Nephron progenitor cell (in vitro differentiated cells): ENCODE measurements at regions not wholly inside any gene's neighbourhood (a gene's known extent, or its start where the extent isn't known, plus 50 kb on each side); places are given as distances from the start of the nearest gene placed in this dataset.

ENCODE experiments used
- DNase-seq: peaks from one replicate; pipeline ENCODE4 v3.0.0; 2021
- H3K27ac Mint-ChIP-seq: 2 replicates; pipeline ENCODE4 v1.8.0; 2021; ENCODE audit warnings: mild to moderate bottlenecking, moderate library complexity, mixed read lengths
- H3K27me3 Mint-ChIP-seq: 2 replicates; pipeline ENCODE4 v1.8.0; 2021; ENCODE audit warnings: mild to moderate bottlenecking, low read depth, mixed read lengths; ENCODE audit not compliant: poor library complexity
- H3K36me3 Mint-ChIP-seq: 2 replicates; pipeline ENCODE4 v1.8.0; 2021; ENCODE audit warnings: low read depth, mixed read lengths
- H3K4me1 Mint-ChIP-seq: 2 replicates; pipeline ENCODE4 v1.8.0; 2021; ENCODE audit warnings: mixed read lengths
- H3K4me3 Mint-ChIP-seq: 2 replicates; pipeline ENCODE4 v1.8.0; 2021; ENCODE audit warnings: mild to moderate bottlenecking, moderate library complexity, mixed read lengths
- H3K9me3 Mint-ChIP-seq: 2 replicates; pipeline ENCODE4 v1.8.0; 2021; ENCODE audit warnings: mild to moderate bottlenecking, moderate library complexity, mixed read lengths
- TF ChIP-seq, protein P1 (sequence below): fragments of 200-600 bp; sonication (generic); IDR thresholded peaks from 2 replicates; pipeline ENCODE4 v1.5.0; 2021; ENCODE audit warnings: antibody characterized with exemption

DNA sequence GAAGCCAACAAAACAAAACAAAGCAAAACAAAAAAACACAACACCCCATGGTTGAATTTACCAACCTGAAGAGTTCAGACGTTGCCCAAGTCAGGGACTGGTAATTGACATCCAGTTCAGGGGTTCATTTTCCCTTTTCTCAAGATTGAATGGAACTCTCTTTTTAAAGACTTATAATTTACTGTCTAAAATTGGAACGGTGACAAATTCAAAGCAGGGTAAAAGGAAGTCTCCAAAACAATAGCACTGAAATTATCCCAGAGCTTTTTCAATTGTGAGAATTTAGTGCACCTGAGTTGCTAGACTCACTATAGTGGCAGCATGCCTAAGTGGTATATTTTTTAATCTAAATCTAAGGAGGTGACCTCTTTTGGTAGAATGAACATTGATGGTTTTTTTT lies 90.9 kb upstream of the PREP start:
- Mint-ChIP-seq H3K36me3 (no peaks in the 10 kb centered on the region), H3K27me3 (no peaks in the 10 kb centered on the region), H3K27ac (no peak overlapping the region), H3K9me3 (no peaks in the 10 kb centered on the region), H3K4me3 (no peak overlapping the region), H3K4me1 (peaks cover 15% of the 10 kb centered on the region)
- TF ChIP-seq, protein P1, sequence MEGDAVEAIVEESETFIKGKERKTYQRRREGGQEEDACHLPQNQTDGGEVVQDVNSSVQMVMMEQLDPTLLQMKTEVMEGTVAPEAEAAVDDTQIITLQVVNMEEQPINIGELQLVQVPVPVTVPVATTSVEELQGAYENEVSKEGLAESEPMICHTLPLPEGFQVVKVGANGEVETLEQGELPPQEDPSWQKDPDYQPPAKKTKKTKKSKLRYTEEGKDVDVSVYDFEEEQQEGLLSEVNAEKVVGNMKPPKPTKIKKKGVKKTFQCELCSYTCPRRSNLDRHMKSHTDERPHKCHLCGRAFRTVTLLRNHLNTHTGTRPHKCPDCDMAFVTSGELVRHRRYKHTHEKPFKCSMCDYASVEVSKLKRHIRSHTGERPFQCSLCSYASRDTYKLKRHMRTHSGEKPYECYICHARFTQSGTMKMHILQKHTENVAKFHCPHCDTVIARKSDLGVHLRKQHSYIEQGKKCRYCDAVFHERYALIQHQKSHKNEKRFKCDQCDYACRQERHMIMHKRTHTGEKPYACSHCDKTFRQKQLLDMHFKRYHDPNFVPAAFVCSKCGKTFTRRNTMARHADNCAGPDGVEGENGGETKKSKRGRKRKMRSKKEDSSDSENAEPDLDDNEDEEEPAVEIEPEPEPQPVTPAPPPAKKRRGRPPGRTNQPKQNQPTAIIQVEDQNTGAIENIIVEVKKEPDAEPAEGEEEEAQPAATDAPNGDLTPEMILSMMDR: no peak
- DNase-seq: no peak

DNA sequence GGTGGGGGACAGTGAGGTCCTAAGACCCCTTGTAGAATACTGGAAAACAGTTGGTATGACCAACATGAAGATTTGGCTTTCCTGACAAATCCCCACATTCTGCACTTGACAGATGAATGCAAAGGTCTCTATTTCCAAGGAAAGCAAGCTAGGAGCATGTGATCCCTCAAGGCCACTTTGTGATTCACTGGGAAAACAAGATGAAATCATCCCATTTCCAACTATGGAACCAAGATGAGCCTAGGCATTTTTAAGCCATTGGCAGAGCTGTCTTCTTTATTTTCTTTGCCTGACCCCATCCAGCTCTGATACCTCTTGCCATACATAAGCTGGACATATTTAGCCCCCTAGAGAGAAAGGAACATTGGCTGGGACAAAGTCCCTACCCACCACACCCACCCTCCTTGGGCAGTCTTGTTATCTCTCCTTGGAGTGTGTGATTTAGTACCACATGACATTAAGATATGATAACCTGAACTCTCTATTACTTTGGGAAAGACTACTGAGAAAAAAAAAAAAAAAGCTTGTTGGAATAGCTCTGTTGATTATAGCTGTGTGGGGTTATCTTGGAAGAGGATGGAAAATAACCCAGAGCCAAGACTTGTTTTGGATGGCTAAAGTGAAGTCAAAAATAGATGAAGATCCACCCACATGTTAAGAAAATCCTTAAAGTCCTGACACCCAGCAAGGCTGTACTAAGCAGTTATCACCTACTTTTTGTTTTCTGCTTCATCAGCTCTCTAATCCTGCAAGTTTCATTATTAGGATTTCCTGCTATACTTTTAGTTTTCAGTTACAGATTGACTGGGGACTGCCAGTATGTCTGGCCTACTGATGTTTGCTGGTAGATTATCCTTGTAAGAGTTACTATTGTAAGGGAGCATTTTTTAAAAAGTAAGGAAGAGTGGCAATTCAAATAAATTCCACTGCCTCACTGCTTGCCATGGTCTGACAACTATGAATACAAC lies 90.1 kb upstream of the PREP start:
- Mint-ChIP-seq H3K4me3 (no peak overlapping the region), H3K9me3 (no peaks in the 10 kb centered on the region), H3K4me1 (peaks cover 22% of the 10 kb centered on the region), H3K27ac (no peak overlapping the region), H3K27me3 (no peaks in the 10 kb centered on the region), H3K36me3 (no peaks in the 10 kb centered on the region)
- no peak for DNase-seq
- TF ChIP-seq, protein P1: no peak

DNA sequence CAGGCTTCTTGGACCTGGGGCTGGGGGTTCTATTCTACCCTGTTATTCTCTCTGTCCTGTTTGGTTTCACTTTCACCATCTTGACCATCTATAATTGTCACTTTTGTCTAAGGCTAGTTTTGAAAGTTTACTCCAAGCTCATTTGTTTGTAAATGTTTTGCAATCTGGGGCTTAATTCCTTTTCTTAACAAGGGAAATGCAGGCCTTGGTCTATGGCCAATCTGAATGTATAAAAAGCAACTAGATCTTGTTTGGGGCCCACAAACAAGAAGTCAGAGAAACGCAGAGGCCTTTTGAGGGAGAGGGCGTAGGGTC lies 86.3 kb upstream of the PREP start:
- Mint-ChIP-seq H3K36me3 (no peaks in the 10 kb centered on the region), H3K9me3 (no peaks in the 10 kb centered on the region), H3K4me3 (no peak overlapping the region), H3K4me1 (peaks cover 52% of the 10 kb centered on the region), H3K27ac (no peak overlapping the region), H3K27me3 (no peaks in the 10 kb centered on the region)
- DNase-seq: no peak
- TF ChIP-seq, protein P1: no peak

DNA sequence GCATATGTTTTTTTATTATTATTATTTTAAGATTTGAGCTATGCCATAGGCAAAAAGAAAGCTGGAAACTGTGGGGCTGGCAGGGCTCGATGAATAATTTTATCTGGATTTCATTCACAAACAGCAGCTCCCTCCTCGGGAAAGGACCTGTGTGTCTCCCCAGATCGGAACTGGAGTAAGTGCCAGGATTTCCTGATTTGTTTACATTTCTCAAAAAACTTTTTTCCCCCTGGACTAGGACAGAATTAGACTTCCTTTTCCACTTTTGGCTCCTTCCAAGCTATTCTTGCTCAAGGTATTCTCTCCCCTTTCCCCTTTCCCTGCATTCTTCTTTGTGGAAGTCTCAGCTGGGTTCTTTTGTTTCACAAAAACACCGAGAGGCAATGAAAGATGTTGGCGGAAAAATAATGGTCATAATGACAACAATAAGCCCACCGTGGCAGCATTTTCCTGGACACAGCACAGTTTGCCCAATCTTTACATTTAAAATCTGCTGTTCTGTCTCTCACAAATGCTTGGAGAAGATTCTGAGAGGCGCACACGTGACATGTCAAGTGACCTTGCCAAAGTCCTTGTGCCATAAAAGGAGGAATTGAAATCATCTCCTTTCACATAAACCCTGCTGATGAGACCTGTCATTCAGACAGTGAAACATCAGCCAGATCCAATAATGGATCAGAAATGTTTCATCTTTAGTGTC lies 85.8 kb upstream of the PREP start:
- Mint-ChIP-seq H3K9me3 (no peaks in the 10 kb centered on the region), H3K4me3 (no peak overlapping the region), H3K4me1 (peaks cover 57% of the 10 kb centered on the region), H3K36me3 (no peaks in the 10 kb centered on the region), H3K27me3 (no peaks in the 10 kb centered on the region), H3K27ac (no peak overlapping the region)
- TF ChIP-seq, protein P1: no peak
- DNase-seq: no peak

DNA sequence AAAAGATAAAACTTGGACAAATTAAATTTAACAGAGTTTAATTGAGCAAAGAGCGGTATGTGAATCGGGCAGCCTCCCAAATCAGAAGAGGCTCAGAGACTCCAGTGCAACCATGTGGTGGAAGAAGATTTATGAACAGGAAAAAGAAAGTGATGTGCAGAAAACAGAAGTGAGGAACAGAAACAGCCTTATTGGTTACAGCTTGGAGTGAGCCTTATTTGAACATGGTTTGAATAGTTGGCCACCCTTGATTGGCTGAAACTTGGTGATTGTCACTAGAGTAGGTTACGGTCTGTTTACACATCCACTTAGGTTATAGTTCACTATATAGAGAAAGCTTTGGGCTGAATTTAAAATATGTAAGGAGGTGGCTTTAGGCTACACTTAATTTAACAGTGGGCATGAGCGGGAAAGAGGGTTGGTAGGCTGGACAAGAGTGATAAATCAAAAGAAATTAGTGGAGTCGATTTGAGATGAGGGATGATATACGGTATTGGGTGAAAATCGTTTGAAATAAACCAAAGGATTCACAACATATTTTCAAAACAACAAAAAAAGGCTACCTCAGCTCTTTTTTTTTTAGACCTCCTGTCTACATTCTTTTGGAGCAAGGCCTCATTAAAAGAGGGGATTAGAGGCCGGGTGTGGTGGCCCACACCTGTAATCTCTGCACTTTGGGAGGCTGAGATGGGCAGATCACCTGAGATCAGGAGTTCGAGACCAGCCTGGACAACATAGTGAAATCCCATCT lies 84.3 kb upstream of the PREP start:
- Mint-ChIP-seq H3K4me1 (peaks cover 55% of the 10 kb centered on the region), H3K9me3 (no peaks in the 10 kb centered on the region), H3K27me3 (no peaks in the 10 kb centered on the region), H3K4me3 (no peak overlapping the region), H3K27ac (no peak overlapping the region), H3K36me3 (no peaks in the 10 kb centered on the region)
- TF ChIP-seq, protein P1: no peak
- DNase-seq: no peak
